ENCODE measurements at regions not wholly inside any gene's neighbourhood (a gene's known extent, or its start where the extent isn't known, plus 50 kb on each side); places are given as distances from the start of the nearest gene placed in this dataset.

DNA sequence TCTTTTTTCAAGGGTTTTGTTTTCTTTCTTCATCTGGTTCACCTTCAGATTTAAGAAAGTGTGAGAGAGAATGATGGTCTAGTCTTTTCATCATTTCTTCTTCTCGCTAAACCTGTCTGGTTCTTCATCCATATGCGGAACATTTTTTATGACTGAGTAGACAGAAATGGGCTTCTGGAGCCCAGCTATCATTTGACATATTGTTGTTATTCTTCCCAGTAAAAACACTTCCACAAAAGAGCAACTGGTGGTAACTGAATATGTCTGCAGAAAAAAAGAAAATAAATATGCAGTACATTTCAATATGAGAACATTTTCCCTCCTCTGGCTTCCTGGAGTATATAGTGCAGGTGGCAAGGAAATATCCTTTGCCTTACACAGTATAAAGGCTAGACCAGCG, 209.5 kb downstream of the JCAD start:
- no peak for DNase-seq

GRCh38 chr10:29849126-29849833, 210.1 kb downstream of the JCAD start:
- DNase-seq, result no peak

DNA sequence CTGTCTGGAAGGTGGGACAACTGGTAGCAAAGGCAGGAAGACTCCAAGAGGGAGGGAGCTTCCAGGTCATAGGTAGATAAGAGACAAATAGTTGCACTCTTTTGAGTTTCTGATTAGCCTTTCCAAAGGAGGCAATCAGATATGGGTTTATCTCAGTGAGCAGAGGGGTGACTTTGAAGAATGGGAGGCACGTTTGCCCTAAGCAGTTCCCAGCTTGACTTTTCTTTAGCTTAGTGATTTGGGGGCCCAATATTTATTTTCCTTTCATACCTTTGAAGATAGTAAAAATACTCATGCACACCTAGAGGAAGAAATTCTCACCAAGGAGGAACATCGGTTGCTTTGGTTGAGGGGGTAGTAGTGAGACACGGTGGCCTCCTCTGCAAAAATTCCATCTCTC, 212.1 kb upstream of the SVIL start:
- no peak for DNase-seq

DNA sequence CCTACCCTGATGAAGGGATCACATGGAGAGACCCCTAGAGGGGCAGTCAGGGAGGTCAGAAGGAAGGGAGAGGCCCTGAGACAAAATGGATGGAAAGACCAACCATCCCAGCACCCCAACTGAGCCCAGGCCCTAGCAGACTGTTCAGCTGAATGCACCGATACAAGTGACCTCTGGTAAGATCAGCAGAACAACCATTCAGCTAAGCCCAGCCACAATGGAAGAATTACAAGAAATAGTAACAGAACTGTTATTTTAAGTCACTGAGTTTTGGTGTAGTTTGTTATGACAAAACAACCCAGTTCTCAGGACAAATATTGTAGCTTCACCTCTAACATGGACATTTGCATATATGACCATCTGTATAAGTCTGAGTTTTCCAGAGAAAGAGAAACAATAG, 210.4 kb upstream of the SVIL start:
- no peak for DNase-seq

DNA sequence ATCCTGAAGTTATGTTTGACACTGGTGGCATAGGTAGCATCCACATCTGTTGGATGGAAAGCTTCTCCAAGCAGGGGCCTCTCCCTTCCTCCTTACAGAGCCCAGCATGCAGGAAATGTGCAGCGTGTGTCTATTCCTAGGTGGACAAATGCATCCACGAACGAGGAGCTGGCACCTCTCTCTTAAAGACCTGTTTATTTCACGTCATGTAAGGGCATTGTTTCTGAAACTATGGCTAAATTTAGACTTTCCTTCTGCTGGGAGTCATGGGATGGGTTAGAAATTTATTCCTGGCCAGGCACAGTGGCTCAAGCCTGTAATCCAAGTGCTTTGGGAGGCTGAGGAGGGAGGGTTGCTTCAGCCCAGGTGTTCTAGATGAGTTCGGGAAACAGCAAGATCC, 208.4 kb upstream of the SVIL start:
- DNase-seq, result no peak

DNA sequence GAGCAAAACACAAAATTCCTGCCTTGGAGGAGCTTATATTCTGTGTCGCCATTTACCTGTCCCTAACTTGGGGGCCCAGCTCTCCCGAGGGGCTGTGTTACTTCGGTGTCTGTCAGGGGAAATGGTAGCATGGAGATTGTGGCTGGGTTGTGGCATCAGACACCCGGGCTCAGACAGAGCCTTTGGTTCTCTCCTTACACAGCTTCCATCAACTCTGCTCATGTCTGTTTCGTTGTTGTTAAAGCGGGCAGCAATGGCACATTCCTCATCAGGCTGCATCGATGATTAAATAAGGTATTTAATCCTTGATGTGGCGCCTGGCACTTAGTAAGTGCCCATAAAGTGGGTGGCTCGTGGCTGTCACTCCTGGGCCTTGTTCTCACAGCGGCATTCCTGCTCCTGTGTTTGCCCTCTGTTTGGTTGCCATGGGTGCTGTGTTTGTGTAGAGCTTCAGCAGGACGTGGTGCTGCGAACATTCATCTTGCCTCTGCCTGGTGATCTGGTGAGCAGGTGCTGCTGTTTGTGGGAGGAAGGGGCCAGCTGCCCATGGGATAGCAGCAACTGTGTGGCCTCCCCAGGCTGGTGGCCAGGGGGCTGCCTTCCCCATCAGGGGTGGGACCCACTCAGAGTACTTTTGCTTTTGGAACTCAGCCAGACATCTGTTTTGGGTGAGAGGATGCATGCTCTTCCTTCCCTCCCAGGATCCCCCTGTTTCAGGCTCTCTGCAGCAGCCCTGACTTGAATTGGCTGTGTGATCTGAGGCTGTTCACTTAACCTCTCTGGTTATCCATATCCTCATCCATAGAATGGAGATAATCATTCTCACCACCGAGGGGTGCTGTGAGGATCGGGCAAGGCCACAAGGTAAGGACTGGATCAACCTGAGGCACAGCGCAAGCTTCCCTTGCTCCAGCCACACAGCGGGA, 207.2 kb upstream of the SVIL start:
- DNase-seq, result no peak

DNA sequence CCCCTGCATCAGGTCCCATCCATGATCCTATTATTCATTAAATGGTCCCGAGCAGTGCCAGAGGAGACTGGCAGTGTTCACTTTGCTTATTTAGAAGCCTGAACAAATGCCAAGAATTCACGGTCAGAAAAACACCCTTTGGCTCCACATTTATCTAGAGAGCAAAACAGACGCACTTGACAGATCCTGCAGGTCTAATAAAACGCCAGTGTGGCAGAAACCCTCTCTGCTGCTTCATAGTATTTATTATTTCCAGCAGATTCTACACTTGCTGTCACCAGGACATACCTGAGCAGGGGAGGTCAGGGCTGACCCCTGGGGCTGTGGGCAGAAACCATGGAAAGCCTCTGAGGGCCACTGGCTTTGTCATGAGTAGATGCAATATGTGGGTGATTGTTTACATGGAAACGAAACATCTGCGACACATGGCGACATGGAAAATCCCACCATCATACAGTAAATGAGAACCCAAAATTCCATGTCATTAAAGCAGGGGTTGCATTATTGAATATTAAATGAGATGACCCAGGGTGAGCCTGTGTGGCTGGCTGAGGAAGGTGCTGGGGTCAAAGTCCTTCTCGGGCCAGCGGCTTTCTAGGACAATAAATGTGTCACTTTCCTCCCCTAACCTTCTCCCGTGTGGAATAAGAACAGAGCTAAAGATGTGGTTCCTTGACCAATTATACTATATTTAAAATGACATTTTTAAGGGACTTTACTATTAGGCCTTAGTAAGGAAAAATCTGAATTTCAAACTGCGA, 205.9 kb upstream of the SVIL start:
- DNase-seq, result no peak

DNA sequence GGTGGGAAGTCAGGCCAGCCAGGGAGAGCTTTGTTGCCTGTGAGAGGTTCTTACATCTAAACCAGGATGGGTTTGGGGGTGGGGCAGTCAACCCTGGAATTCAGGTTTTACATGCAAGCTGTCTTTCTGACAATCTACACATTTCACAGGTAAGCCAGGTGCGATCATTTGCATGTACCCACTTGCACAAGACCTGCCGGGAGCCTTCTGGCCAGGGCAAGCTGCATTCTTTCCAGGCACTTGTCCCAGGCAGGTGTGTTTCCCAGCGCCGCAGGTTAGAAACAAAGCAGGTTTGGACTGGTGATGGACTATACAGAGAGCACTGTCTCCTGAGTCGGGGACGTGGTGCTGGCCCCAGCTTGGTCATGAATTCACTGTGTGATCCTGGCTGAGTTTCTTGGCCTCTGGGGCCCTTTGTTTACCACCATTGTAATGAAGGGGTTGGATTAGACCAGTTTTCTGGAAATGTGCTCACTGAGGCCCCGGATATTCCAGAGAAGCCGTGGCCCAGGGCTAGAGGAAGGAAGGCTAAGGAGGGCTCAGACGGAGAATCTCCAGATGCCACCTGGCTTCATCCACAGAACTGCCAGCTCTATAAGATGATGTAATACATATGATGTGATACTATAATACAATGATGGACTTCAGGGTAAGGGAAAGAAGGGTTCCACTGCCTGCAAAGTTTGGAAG, 205.2 kb upstream of the SVIL start:
- no peak for DNase-seq

- DNase-seq, result no peak
These were observed 203.8 kb upstream of the SVIL start for GRCh38 chr10:29838539-29838938.

DNA sequence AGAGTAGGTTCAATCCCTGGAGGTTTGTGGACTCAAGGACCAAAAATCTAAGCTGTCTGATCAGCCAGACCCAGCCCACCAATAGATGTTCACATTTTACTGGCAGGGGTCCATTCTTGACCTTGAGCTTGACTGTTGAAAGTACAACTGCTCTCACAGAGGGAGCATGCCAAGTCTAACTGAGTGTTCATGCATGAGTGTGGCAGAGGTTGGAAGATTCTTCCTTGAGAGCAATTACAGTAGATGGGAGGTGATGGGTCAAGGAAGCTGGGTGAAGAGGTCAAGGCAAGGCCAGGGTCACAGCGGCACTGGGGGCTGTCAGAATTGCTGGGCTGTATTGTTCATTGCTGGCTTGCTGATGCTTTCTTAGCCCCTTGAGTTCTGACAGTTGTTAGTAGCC, 202.8 kb upstream of the SVIL start:
- no peak for DNase-seq

GRCh38 chr10:29836396-29836795, 201.6 kb upstream of the SVIL start:
- no peak for DNase-seq

GRCh38 chr10:29835055-29835454, 200.3 kb upstream of the SVIL start:
- no peak for DNase-seq

GRCh38 chr10:29830531-29831512, 196.1 kb upstream of the SVIL start:
- DNase-seq, result no peak

GRCh38 chr10:29829776-29830175, 195.0 kb upstream of the SVIL start:
- DNase-seq, result no peak

DNA sequence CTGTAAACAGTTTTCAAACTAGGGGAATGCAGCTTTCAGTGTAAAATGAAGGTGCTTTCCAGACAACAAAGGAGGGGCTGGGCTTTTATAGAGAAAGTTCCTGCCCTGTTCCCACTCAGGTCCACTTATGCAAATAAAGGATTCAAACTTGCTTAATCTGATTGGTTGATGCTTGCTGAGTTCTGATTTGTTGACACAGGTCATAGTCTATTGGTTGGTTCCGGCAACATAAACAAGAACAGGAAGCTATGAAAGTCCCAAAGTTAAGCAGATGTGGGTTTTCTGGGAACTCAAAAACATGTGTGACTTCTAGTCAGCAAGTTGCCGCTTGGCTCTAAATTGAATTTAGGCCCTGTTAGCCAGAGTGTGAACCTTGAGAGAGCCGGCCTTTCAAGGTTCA, 194.2 kb upstream of the SVIL start:
- DNase-seq, result no peak

DNA sequence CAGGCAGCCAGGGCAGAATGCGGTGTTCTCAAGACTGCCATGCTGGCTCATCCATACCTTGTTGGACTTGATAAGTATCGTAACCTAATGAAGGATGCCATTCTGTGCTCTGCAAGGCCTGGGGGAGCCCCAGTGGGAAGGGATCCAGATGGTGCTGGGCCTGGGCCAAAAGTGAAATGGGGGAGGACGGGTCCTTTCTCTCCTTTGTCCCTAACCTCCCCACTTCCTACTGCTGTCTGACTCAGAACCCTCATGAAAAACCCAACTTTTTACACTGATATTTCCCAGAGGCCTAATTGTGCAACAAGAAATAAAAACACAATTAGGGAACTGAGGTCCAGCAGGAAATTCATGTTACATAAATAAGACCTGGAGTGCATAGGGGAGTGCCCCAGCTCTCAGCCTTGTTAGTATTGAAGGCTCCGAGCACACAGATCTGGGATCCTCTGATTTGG, 193.7 kb upstream of the SVIL start:
- no peak for DNase-seq

DNA sequence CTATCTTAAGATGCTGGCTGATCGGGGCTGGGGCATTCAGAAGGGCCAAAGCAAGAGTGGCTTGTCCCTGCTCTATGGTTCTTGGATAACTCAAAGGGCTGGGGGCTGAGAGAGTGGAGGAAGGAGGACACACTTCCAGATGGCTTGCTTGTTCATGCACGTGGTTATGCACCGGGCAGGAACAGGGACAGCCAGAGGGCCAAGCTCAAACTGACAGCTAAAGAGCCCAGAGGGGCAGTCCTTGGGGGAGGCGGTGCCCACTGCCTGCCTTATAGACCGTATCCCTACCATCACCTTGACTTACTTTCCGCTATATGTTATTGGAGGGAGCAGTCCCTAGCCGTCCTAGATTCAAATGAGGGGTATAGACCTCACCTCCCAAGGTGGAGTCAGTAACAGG, 192.7 kb upstream of the SVIL start:
- no peak for DNase-seq

- DNase-seq, result no peak
These were observed 192.2 kb upstream of the SVIL start for GRCh38 chr10:29826801-29827450.

DNA sequence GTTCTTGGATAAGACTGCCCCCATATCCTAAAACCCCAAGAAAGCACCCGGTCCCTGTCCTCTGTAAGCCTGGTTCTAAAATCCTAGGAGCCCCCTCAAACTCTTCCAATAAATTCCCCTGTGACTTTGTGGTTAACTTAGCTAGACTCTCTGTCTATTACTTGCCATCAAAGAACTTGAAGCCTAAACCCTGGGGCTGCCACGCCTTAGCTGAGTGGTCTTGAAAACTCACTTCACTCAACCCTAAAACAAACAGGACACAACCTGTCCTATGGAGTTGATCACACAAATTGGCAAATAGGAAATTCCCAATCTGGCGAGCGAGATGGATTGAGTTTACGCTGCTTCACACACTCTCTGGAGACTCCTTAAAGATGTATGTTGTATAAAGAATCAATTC, 191.4 kb upstream of the SVIL start:
- no peak for DNase-seq

DNA sequence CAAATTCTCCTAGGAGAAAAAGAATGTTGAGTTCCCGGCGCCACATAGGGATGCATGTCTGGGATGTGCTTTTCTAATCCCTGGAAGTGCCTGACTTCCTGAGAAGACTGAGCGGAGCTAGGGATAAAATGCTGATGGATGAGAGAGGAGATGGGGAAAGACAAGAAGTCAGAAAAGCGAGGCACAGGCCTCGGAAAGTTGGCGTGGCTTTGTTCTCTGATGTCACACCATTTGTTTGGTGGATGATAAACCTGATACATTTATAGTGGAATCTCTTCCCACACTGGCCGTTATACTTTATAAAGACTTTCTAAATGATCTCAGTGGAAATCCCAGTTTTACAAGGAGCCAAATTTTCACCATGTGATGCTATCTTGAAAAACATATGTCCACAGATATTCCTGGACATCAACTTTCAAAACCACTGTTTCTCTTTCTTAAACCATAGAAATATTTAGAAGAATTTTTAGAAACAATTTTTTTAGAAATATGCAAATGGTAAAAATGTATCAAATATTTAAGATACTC, 188.8 kb upstream of the SVIL start:
- no peak for DNase-seq

Data from activated CD4-positive, CD25-positive, alpha-beta regulatory T cell (primary cell).